B cell (primary cell): ENCODE measurements at regions not wholly inside any gene's neighbourhood (a gene's known extent, or its start where the extent isn't known, plus 50 kb on each side); places are given as distances from the start of the nearest gene placed in this dataset.

ENCODE experiments used
- ATAC-seq: fragments of 200-7000 bp; cut with Tn5 transposase; one replicate; pipeline ENCODE4 v1.10.0; 2021; ENCODE audit warnings: low read depth, mild to moderate bottlenecking, moderate number of reproducible peaks, moderate library complexity
- CTCF ChIA-PET: fragments of 350-600 bp; sonication (Branson Sonifier 250); formaldehyde crosslinking; loops from one replicate; lab custom pipeline; 2021; ENCODE audit warnings: antibody characterized with exemption, inconsistent platforms; lab: Charles Lee
- POLR2A ChIA-PET: fragments of 350-600 bp; sonication (Branson Sonifier 250); formaldehyde crosslinking; loops from one replicate; lab custom pipeline; 2021; ENCODE audit warnings: antibody characterized with exemption; lab: Charles Lee
- DNase-seq: peaks from one replicate; pipeline ENCODE4 v3.0.0; 2013
- H2AFZ ChIP-seq: 2 replicates; pipeline ENCODE4 v1.6.1; 2012; ENCODE audit warnings: mild to moderate bottlenecking, low read depth, low read length; ENCODE audit not compliant: insufficient read depth, poor library complexity, severe bottlenecking
- H3K27ac ChIP-seq, 2 donors: 1 replicate in 1 of 2; 2 replicates in 1 of 2; pipeline ENCODE4 v1.5.1; 2012 to 2013; ENCODE audit warnings: low read length in 2 of 2, mild to moderate bottlenecking in 2 of 2, moderate library complexity in 1 of 2
- H3K27me3 ChIP-seq, 4 experiments: fragments of 200-600 bp in 1 of 4; sonication (generic) in 1 of 4; replicated peaks in 1 of 4; 1 replicate in 2 of 4; 2 replicates in 2 of 4; pipeline versions ENCODE4 v1.6.1 to v1.7.0; 2013 to 2016; ENCODE audit warnings: low read length in 3 of 4, mild to moderate bottlenecking in 2 of 4, mixed read lengths in 1 of 4, moderate library complexity in 1 of 4; ENCODE audit not compliant: insufficient read depth in 4 of 4, control insufficient read depth in 3 of 4; ENCODE audit errors: control extremely low read depth in 1 of 4
- H3K36me3 ChIP-seq, 2 experiments: replicated peaks in 1 of 2; 1 replicate in 1 of 2; 2 replicates in 1 of 2; pipeline versions ENCODE4 v1.6.1 to v1.7.1; 2013; ENCODE audit warnings: low read length in 1 of 2; ENCODE audit not compliant: insufficient read depth in 2 of 2, control insufficient read depth in 1 of 2; ENCODE audit errors: control extremely low read depth in 1 of 2, extremely low read depth in 1 of 2
- H3K4me1 ChIP-seq, 2 donors: fragments of 200-600 bp in 1 of 2; sonication (generic) in 1 of 2; 1 replicate in 1 of 2; 2 replicates in 1 of 2; pipeline versions ENCODE4 v1.5.1 to v1.6.1; 2013 to 2017; ENCODE audit warnings: low read length in 2 of 2; ENCODE audit not compliant: control insufficient read depth in 2 of 2, insufficient read depth in 2 of 2
- H3K4me2 ChIP-seq: replicated peaks from 2 replicates; pipeline ENCODE3; 2012; ENCODE audit warnings: mild to moderate bottlenecking, low read depth, low read length; ENCODE audit not compliant: poor library complexity, severe bottlenecking
- H3K4me3 ChIP-seq, 5 experiments: fragments of 200-600 bp in 1 of 5; sonication (generic) in 1 of 5; 1 replicate in 3 of 5; 2 replicates in 2 of 5; pipeline versions ENCODE4 v1.5.1 to v1.7.0; 2011 to 2016; ENCODE audit warnings: low read length in 4 of 5, mild to moderate bottlenecking in 4 of 5, low read depth in 2 of 5, control low read depth in 1 of 5, moderate library complexity in 1 of 5; ENCODE audit not compliant: insufficient read depth in 1 of 5; ENCODE audit errors: control extremely low read depth in 1 of 5, extremely low read depth in 1 of 5
- H3K79me2 ChIP-seq: fragments of 200-600 bp; sonication (generic); one replicate; pipeline ENCODE4 v1.6.0; 2016; ENCODE audit warnings: low read length; ENCODE audit not compliant: control insufficient read depth, insufficient read depth
- H3K9ac ChIP-seq: fragments of 200-600 bp; sonication (generic); 2 replicates; pipeline ENCODE4 v1.6.1; 2017; ENCODE audit warnings: mild to moderate bottlenecking, low read length, moderate library complexity
- H3K9me3 ChIP-seq, 3 donors: one replicate each; pipeline versions ENCODE4 v1.6.1 to v1.7.1; 2013; ENCODE audit warnings: low read length in 2 of 3; ENCODE audit not compliant: control insufficient read depth in 2 of 3, insufficient read depth in 1 of 3; ENCODE audit errors: control extremely low read depth in 1 of 3
- H4K20me1 ChIP-seq: 2 replicates; pipeline ENCODE4 v1.6.0; 2012; ENCODE audit warnings: mild to moderate bottlenecking, low read length; ENCODE audit not compliant: insufficient read depth, control insufficient read depth, poor library complexity, severe bottlenecking
- H3K27ac Mint-ChIP-seq: one replicate; pipeline ENCODE4 v1.8.0; 2021; ENCODE audit warnings: mixed read lengths
- H3K27me3 Mint-ChIP-seq: one replicate; pipeline ENCODE4 v1.8.0; 2021; ENCODE audit warnings: mixed read lengths
- H3K4me1 Mint-ChIP-seq: one replicate; pipeline ENCODE4 v1.8.0; 2021; ENCODE audit warnings: mixed read lengths
- H3K4me3 Mint-ChIP-seq: one replicate; pipeline ENCODE4 v1.8.0; 2021; ENCODE audit warnings: mixed read lengths
- H3K9me3 Mint-ChIP-seq: one replicate; pipeline ENCODE4 v1.8.0; 2022; ENCODE audit warnings: mixed read lengths; ENCODE audit not compliant: insufficient read depth
- CTCF ChIP-seq: fragments of 200-600 bp; IDR thresholded peaks from one replicate; pipeline ENCODE4 v1.8.0; 2022; ENCODE audit warnings: antibody characterized with exemption, mild to moderate bottlenecking
- EZH2 ChIP-seq: IDR thresholded peaks from 2 replicates; pipeline ENCODE4 v1.6.1; 2012; ENCODE audit warnings: borderline replicate concordance, low read depth, mild to moderate bottlenecking, moderate library complexity, low read length; ENCODE audit not compliant: insufficient read depth, poor library complexity, severe bottlenecking
- WGBS: methylation state at CpG from one replicate; pipeline ENCODE4 v1.1.5; 2013; ENCODE audit warnings: missing lambda C conversion rate; ENCODE audit not compliant: insufficient coverage; 5-methylcytosine and 5-hydroxymethylcytosine counted together
- intact Hi-C: fragments of 100-400 bp; cut with micrococcal nuclease; formaldehyde crosslinking; loops from one replicate; pipeline ENCODE4 v1.10.0; 2022

DNA sequence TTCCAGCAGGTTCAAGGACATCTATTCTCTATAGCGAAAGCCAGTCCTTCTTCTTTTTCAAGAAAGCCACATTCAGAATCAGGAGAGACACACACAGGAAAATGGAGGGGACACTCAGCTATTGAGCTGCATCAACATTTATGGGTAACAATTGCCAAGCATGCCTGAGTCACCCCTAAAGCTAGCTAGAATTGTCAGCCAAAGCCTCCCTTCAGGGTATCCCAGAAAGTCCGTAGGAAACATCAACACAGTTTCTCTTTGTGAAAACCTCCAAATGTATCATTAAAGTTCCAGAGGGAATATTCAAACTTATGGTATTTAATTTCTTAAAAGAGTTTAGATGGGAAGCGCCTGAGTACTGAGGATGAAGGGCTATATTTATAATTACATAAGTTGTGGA is 331.1 kb upstream of the SLC7A11 start:
- 88% methylated on average over 1 of the region's 3 CpGs for WGBS
- peaks cover 4% of the 10 kb centered on the region for H3K9me3 Mint-ChIP-seq
- CTCF ChIA-PET = no interaction called here

DNA sequence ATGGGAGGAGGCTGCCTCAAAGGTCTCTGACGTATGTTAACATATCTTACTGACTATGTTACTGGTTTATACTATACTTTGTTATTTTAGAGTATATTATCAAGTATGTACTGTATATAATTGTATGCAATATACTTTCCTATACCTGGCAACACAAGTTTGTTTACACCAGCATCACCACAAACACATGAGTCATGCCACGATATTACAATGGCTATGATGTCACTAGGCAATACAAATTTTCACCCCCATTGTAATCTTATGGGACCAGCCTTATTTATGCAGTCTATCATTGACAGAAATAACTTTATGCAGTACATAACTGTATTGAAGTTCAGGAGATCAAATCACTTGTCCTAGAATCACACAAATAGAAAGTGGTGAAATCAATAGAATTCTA is 329.9 kb upstream of the SLC7A11 start:
- Histone ChIP-seq H3K36me3 (no peaks in the 10 kb centered on the region), H4K20me1 (no peaks in the 10 kb centered on the region), H3K27ac (no peak overlapping the region), H2AFZ (no peak overlapping the region), H3K4me1 (no peaks in the 10 kb centered on the region), H3K4me3 (no peak overlapping the region), H3K9ac (no peak overlapping the region), H3K9me3 (peaks cover 0 to 8% (median 1%) of the 10 kb centered on the region in 3 donors), H3K27me3 (no peaks in the 10 kb centered on the region), H3K4me2 (no peak overlapping the region), H3K79me2 (no peaks in the 10 kb centered on the region)
- Mint-ChIP-seq H3K4me3 (no peak overlapping the region), H3K9me3 (peaks cover 4% of the 10 kb centered on the region), H3K27ac (no peak overlapping the region), H3K4me1 (no peaks in the 10 kb centered on the region), H3K27me3 (no peaks in the 10 kb centered on the region)
- intact Hi-C loops = no loop called here
- TF ChIP-seq EZH2 = no peak
- ChIA-PET CTCF (no interaction called here), POLR2A (no interaction called here)
- no CpG with 5 or more reads among the region's 2 CpGs for WGBS
- no peak for DNase-seq
- no peak for ATAC-seq

More for the DNA sequence above, 331.1 kb upstream of the SLC7A11 start:
- intact Hi-C loops = no loop called here
- POLR2A ChIA-PET = no interaction called here
- ATAC-seq (no peak), DNase-seq (no peak)
- Histone ChIP-seq H3K79me2 (no peaks in the 10 kb centered on the region), H3K27ac (no peak overlapping the region), H3K4me2 (no peak overlapping the region), H3K36me3 (no peaks in the 10 kb centered on the region), H3K9me3 (peaks cover 0 to 20% (median 4%) of the 10 kb centered on the region in 3 donors), H3K4me1 (no peaks in the 10 kb centered on the region), H4K20me1 (no peaks in the 10 kb centered on the region), H3K4me3 (no peak overlapping the region), H3K9ac (no peak overlapping the region), H3K27me3 (no peaks in the 10 kb centered on the region), H2AFZ (no peak overlapping the region)
- TF ChIP-seq CTCF = no peak
- no peak for TF ChIP-seq EZH2
- no peaks in the 10 kb centered on the region for H3K4me1 Mint-ChIP-seq
- no peak overlapping the region for H3K27ac Mint-ChIP-seq
- H3K4me3 Mint-ChIP-seq = no peak overlapping the region
- H3K27me3 Mint-ChIP-seq = no peaks in the 10 kb centered on the region
